ENCODE measurements at regions not wholly inside any gene's neighbourhood (a gene's known extent, or its start where the extent isn't known, plus 50 kb on each side); places are given as distances from the start of the nearest gene placed in this dataset.

- TF ChIP-seq POLR2A (IDR thresholded peaks at IDR 0.05) (no peak), CTCF (IDR thresholded peaks at IDR 0.05) (no peak)
Measured at GRCh38 chr19:28292822-28293500, 920.0 kb downstream of the UQCRFS1 start.
